ENCODE measurements at regions not wholly inside any gene's neighbourhood (a gene's known extent, or its start where the extent isn't known, plus 50 kb on each side); places are given as distances from the start of the nearest gene placed in this dataset.
A peak's percentile ranks its signal among the peaks of the same experiment; 100 is the strongest.

DNA sequence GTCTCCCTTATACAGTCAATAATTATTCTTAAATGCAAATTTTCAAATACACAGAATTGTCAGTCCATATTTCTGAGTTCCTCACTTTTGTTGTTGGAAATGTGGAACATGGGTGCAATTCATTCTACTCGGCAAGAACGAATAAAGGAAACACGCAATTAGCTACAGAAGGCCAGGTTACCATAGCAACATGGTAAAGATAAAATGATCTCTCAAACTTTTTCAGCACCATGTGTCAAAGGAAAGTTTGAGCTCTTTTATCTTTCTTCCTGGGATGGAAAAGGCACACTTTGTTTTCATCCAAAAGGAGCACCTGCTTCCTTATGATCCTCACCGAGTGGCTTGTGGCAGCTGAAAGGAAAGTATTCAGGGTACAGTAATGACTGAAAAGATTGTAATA lies 595.0 kb downstream of the RPS29 start:
- no peak for DNase-seq

- DNase-seq, result no peak
These were observed 602.8 kb downstream of the RPS29 start for GRCh38 chr14:48983351-48983888.

- DNase-seq, result no peak
These were observed 611.2 kb downstream of the RPS29 start for GRCh38 chr14:48974994-48975393.

DNA sequence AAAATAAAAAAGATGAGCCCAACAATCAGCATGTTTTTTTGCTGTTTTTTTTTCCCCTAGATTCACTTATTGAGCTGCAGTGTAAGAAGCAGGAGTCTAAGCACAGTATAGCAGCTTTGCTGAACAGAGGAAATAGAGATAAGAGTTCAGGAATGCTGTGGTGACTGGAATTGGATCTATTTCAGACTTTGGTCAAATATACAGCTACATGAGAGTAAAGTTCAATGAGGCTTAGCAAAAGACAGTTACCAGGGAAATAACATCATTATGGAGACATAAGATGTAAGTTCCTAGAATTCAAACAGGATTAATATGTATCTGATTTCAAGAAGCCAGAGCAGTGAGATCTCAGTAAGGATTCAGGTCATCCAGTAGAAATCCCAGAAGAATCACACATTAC lies 613.0 kb downstream of the RPS29 start:
- DNase-seq, result peak; percentile 6

DNA sequence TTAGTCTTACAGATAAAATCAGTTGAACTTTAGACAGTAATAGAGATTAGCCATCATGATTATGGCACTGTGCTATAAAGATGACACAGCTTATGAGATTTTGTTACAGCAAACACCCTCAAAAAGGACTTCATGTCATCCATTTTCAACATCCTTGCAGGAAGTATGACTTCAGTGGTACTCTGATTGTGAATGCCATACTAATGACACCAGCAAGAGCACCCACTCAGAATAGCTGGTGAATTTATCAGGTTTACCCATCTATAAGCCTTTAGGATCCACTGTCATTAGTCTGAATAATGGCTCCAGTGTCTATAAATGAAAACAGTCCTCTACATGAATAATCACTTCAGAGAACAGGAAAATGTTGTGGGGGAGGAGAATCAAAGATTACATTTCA lies 615.2 kb downstream of the RPS29 start:
- peak; percentile 0 for DNase-seq

GRCh38 chr14:48967419-48967818 lies 618.8 kb downstream of the RPS29 start:
- no peak for DNase-seq

DNA sequence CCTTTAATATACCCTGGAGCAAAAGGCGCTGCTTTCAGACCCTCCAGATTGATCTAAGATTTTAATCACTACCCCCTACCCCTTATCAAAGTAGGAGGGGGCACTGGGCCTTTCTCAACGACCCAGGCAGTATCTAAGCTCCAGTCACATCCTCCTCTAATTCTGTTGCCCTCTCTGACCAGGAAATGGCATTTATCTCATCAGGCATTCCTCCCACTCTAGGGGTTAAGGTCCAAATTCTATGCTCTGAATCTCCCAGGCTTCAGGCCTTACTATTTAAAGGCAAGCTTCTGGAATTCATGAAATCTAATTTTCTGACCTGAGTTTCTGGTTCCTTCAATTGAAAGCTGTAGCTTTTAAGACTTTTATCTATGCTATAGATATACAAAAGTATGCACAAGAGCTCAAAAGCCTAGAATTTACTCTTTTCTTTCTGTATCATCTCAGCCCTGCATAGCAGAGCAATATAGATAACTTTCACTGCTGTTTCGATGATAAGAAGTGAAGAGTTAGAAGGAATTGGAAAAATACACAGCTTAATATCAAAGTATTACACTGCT lies 622.9 kb downstream of the RPS29 start:
- no peak for DNase-seq

- no peak for DNase-seq
These were observed 628.7 kb downstream of the RPS29 start for GRCh38 chr14:48957486-48957885.

DNA sequence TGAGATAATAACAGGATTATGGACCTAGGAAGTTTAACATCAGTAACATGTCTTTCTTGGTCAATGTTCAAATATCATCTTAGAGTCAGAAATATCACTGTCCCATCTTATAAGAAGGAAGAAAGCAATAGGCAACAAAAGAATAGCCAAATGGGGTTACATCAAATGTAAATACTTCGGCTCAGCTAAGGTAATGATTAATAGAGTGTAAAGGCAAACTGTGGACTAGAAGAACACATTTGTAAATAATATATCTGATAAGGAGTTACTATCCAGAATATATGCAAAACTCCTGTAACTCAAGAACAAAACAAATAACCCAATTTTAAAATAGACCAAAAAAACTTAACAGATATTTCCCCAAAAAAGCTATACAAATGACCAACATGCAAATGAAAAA lies 630.3 kb downstream of the RPS29 start:
- DNase-seq, result no peak

GRCh38 chr14:48954446-48954845 lies 631.7 kb downstream of the RPS29 start:
- no peak for DNase-seq

- DNase-seq, result no peak
These were observed 641.4 kb downstream of the RPS29 start for GRCh38 chr14:48944809-48945208.

- no peak for DNase-seq
These were observed 642.3 kb downstream of the RPS29 start for GRCh38 chr14:48943913-48944312.

DNA sequence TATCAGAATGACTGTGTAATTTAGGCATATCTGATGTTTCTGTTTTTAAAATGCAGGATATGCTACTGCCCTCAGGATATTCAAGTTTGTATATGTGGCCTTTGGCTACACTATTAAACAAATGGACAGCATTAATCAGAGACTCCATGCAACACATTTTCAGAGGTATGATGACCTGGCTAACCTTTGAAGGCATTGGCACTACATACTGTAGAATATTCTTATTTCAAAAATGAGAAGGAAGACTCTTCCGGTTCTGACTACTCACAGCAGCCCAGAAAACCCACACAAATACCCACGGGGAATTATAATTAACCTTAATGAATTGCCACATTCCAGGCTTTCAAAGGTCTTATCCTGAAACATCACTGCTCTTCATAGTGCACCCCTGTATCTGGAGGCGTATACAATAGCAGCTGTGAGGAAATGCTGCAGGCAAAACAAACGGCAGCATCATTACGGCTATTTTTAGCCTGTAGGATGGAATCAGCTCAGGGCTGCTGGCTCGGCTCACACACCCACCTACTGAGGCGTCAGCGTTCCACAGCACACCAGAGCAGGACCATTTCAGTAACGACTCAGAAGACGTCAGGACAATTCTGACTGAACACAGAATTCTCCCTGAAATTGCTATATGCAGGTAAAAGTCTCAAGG lies 648.5 kb downstream of the RPS29 start:
- DNase-seq, result no peak

- no peak for DNase-seq
These were observed 649.3 kb downstream of the RPS29 start for GRCh38 chr14:48936849-48937248.

DNA sequence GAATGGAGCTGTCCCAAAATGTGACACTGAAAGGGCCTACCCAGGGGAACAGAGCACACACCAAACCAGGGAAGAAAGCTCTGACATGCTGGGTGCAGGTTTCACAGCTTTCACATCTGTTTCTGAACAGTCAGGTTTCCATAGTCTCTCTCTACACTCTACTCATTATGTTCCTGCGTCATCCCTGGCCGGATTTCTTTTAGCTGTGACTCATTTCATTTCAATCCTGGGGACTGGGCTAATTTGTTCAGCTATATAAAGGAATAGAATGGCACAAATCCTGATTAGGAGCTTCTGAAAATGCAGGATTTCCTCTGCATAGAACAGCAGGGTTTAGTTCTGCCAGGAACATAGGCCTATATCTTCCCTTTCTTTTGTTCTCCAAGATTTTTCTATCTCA lies 649.8 kb downstream of the RPS29 start:
- DNase-seq, result peak; percentile 5

DNA sequence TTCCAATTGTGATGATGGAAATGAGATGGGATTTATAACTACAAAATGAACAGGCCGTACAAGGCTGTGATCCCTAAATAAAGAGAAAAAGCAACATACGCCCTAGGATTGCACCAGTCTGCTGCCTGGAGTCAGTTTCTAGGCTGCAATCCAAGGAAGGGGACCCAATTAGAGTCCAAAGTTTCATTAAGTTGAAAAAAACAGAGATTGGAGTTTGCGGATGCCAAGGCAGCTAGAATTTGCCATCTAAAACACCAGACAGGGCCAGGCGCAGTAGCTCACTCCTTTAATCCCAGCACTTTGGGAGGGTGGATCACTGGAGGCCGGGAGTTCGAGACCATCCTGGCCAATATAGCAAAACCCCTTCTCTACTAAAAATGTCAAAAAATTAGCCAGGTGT lies 661.0 kb downstream of the RPS29 start:
- DNase-seq, result no peak

DNA sequence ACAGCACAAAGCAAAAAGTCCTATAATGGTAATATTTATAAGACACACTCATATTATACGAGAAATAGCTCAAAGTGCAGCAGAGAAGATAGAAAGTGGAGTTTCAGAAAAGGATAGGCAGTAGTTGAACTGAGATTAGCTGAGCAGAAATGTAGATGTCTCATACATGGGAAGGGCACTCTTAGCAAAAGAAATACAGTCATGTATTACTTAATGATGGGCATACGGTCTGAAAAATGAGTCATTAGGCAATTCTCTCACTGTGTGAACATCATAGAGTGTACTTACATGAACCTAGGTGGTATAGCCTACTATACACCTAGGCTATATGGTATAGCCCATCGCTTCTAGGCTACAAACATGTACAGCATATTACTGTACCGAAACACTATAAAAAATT lies 671.3 kb downstream of the RPS29 start:
- DNase-seq, result no peak

- DNase-seq, result no peak
These were observed 671.8 kb downstream of the RPS29 start for GRCh38 chr14:48914382-48914781.

- no peak for DNase-seq
These were observed 685.6 kb downstream of the RPS29 start for GRCh38 chr14:48900565-48900964.

- no peak for DNase-seq
These were observed 695.8 kb downstream of the RPS29 start for GRCh38 chr14:48890333-48890732.

GRCh38 chr14:48876806-48877340 lies 709.3 kb downstream of the RPS29 start:
- no peak for DNase-seq

DNA sequence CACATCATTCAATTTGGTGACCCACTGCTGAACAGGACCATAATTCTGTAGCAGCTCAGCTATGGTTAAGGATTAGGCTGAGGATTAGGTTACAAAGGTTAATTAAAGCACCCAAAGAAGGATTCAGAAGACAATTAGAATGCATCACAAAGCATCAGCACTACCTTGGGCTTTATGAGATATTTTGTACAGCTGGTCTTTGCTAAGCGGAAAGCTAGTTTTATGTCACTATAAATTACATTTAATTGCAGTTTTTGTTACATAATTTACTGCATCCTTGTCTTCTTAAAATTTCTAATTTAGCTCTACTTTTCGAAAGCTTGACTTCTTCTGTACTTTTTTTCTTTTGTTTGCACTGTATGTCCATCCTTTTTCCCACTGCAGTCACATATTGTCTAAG lies 711.5 kb downstream of the RPS29 start:
- no peak for DNase-seq

DNA sequence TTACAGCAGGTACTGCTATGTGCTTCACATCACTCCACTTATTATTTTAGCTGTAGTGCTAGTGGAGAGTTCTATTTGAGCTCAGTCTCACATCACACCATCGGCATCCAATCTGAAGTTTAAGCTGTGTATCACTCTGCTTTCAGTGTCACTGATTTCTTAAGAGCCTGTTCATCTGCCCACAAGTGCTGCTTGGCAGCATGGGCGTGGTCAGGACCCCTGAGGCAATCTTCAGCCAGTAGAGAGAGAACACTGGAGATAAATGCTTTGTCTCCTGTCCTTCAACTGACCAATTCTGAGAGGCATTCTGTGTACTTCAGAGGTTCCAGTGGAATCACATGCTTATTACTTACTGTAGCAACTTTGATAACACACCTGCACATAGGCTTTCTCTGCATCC lies 728.8 kb downstream of the RPS29 start:
- no peak for DNase-seq

DNA sequence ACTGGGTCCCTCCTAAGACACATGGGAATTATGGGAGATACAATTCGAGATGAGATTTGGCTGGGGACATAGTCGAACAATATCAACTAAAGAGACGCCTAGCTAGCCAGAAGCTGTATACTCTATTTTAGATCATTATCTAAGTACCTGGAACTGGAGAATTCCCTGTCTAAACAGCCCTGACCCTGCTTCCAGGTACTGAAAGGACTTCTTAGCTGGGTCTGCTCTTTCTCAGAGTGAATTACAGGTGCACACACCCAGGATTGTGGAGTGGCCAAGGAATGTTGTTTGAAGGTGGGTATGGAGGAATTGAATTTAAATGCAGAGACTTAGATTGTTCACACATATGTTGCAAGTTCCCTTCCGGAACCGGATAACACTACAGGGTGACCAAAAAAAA lies 733.0 kb downstream of the RPS29 start:
- DNase-seq, result no peak

Data from fibroblast of skin of back (primary cell).